ENCODE measurements at regions not wholly inside any gene's neighbourhood (a gene's known extent, or its start where the extent isn't known, plus 50 kb on each side); places are given as distances from the start of the nearest gene placed in this dataset.

DNA sequence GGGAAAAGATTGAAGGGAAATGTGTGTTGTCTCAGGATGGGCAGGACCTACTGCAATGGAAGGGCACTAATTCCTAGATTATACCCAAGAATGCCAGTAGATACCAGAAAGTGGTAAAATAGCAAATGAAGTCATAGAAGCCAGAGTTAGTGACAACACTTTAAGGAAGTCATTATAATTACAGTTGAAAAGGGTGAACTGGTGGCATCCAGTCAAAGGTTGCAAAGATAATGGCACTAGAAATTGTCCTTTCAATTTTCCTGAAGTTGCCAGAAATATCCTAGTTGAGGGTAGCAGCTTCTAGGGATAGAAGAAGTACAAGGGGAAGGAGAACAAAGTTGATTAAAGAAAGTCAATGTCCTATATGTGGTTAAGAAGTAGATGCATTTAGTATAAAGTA, 68.8 kb upstream of the GLS start:
- DNase-seq: no peak

DNA sequence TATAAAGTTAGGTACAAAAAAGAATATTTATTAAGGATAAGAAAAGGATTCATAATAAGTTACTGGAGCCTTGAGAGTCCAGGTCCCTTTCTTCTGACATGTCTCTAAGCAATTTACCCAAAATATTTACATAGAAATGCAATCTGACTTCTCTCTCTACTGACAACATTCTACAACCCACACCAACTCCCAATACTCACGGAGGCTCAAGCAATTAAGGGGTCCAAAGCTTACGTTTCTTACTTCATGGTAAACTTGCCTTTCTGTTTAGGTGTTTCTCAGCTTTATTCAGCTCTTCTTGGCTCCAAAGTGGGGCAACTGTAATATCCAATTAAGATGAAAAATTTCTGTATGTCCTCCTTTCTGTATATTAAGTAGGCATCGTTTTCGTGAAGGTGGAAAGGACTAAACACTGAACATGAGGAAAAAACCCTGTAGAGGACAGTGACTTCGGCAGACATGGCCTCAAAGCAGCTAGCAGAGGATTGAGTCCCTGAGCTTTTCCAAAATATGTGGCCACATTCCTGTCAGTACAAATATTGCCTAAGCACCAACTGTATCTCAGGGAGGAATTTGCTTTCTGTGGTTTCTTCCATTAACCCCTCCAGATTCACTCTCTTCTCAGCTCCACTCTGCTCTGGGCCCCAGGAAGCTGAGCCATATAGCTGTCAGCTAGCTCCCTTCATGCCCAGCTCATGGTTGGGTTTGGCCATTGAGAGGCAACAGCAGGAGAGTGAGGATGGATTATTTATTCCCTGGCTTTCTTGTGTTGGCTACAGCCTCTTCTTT, 67.9 kb upstream of the GLS start:
- no peak for DNase-seq

DNA sequence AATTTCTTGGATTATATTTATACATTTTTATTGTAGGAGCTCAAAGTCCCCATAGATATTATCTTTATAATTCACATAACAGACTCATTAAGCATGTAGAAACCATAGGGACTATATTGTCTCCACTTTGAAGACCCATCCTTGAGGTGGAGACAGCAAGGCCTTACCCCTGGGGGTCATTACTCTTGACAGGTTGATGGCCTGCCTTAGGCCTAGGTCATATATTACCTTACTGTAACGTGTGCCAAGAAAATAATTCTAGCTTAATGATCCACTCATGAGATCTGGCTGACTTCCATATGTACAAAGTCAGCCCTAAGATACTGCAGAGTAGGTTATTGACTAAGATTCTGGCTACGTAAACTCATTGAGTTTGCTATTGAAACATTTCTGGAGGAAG, 65.4 kb upstream of the GLS start:
- no peak for DNase-seq

DNA sequence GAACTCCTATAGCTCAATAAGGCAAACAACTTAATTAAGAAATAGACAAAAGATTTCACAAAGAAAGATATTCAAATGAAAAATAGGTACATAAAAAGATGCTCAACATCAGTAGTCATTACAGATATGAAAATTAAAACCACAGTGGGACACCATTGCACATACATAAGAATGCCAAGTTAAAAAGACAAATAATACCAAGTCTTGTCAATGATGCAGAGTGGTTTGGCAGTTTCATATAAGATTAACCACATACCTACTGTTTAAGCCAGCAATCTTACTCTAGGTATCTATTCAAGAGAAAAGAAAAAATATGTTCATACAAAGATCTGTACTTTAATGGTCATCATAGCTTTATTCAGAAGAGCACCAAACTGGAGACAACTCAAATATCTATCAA, 63.5 kb upstream of the GLS start:
- no peak for DNase-seq

DNA sequence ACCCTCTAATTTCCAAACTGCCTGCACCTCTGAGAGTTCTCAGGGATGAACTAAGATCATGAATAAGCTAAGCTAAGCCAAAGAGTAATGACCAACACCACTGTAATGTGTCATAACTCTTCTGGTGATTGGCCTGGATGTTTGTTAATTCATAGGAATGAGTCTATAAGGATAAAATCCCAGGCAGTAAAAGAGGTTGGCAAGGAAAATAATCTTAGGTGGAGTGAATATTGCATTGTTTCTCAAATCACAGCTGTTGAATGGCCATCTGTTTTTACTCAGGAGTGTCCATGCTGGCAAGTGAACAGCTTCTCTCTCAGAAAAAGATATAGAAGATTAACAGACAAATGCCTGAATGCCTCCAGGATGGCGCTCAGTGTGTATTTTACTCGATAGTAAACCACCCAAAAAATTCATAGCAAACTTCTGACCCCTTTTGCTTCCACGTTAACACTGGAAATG, 60.8 kb upstream of the GLS start:
- no peak for DNase-seq

DNA sequence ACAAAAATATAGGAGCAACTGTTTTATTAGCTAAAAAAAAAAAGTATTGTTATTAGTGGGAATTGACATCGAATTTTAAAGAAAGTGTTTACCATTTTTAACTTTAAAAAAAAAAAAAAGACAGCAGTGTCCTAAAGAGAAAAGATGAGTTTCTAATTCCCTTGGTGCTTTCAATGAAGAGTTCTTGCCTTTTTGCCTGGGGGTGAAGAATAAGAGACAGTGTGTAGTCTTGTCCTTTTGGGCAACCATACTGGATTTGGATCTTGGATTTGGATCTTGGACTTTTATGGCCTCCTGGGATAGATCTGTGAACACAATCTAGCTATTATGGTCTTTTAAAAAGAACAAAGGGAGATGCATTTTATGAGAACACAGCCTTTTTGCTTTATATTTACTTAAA, 60.2 kb upstream of the GLS start:
- DNase-seq: no peak

DNA sequence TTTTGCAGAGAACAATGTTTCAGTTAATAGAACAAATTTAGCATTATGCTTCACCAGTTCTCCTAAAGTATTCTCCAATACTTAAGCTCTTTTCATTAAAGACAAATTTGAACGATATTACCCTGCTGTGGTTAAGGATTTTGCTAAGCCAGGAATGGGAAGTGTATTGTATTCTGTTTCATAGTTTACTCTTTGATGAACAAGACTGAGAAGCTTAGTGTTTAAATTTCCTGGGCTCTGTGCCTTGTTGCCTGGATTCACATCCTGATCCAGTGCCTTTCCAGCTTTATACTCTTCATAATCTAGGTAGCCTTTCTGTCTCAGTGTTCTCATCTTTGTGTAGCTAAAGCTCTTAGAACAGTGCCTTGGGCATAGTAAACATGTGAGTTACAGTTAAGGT, 58.6 kb upstream of the GLS start:
- no peak for DNase-seq

DNA sequence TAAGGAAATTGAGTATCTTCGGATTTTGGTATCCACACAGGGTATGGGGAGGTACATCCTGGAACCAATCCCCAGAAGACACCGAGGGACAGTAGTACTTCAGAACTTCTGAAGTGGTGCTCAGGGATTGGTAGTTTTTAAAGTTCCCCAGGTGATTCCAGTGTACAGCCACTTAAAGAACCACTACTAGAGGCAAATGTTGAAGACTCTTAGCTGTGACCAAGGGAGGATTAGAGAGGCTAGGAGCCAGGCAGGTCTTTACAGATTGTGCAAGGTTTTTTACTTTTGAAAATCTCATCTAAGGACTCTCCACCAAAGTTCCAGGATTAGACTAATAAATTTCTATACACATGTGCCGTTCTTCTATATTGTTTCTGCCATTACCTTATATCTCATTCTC, 52.9 kb upstream of the GLS start:
- DNase-seq: no peak

DNA sequence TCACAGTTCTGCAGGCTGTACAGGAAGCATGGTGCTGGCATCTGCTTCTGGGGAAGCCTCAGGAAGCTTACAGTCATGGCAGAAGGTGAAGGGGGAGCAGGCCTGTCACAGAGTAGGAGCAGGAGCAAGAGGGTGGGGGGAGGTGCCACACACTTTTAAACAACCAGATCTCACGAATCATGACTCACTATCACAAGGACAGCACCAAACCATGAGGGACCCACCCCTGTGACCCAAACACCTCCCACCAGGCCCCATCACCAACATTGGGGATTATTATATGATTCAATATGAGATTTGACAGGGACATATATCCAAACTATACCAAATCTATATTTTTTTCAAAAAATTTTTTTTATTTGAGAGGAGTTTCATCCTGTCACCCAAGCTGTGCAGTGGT, 51.0 kb upstream of the GLS start:
- no peak for DNase-seq
